ENCODE measurements at regions not wholly inside any gene's neighbourhood (a gene's known extent, or its start where the extent isn't known, plus 50 kb on each side); places are given as distances from the start of the nearest gene placed in this dataset.

- intact Hi-C loops (cut with DNase I; ENCODE audit: low total_unique reads) = no loop called here
- Histone ChIP-seq H3K4me3 (no peak overlapping the region), H3K27me3 (no peaks in the 10 kb centered on the region), H3K36me3 (no peaks in the 10 kb centered on the region), H3K9me3 (no peaks in the 10 kb centered on the region), H3K27ac (no peak overlapping the region), H3K4me1 (no peaks in the 10 kb centered on the region)
- ATAC-seq (no peak), DNase-seq (no peak)
- in situ Hi-C loops (cut with MboI; ENCODE audit: low sequenced_read_pairs in 4 of 4) = no loop called here
- TF ChIP-seq POLR2A (IDR thresholded peaks at IDR 0.05) = no peak
Measured at GRCh38 chr6:50520326-50521266, 192.7 kb upstream of the TFAP2D start.

GRCh38 chr6:50524341-50524740 lies 189.0 kb upstream of the TFAP2D start:
- H3K4me1 ChIP-seq = no peaks in the 10 kb centered on the region
- H3K4me3 ChIP-seq = no peak overlapping the region
- intact Hi-C loops (cut with DNase I; ENCODE audit: low total_unique reads) = no loop called here
- TF ChIP-seq POLR2A (IDR thresholded peaks at IDR 0.05) = no peak
- no peak for TF ChIP-seq CTCF (IDR thresholded peaks at IDR 0.05 in 4 of 5, conservative IDR thresholded peaks at IDR 0.05 in 1 of 5)
- no peaks in the 10 kb centered on the region for H3K9me3 ChIP-seq
- no peak for DNase-seq
- H3K27me3 ChIP-seq = no peaks in the 10 kb centered on the region
- no peak for ATAC-seq
- in situ Hi-C loops (cut with MboI; ENCODE audit: low sequenced_read_pairs in 4 of 4) = no loop called here
- H3K27ac ChIP-seq = no peak overlapping the region
- H3K36me3 ChIP-seq = no peaks in the 10 kb centered on the region

- TF ChIP-seq CTCF (IDR thresholded peaks at IDR 0.05 in 4 of 5, conservative IDR thresholded peaks at IDR 0.05 in 1 of 5) (no peak), POLR2A (IDR thresholded peaks at IDR 0.05) (no peak)
- Histone ChIP-seq H3K9me3 (no peaks in the 10 kb centered on the region), H3K4me1 (no peaks in the 10 kb centered on the region), H3K27me3 (no peaks in the 10 kb centered on the region), H3K27ac (no peak overlapping the region), H3K36me3 (no peaks in the 10 kb centered on the region), H3K4me3 (no peak overlapping the region)
- intact Hi-C loops (cut with DNase I; ENCODE audit: low total_unique reads) (no loop called here), in situ Hi-C loops (cut with MboI; ENCODE audit: low sequenced_read_pairs in 4 of 4) (no loop called here)
- ATAC-seq (no peak), DNase-seq (no peak)
Measured at GRCh38 chr6:50527985-50528384, 185.3 kb upstream of the TFAP2D start.

- Histone ChIP-seq H3K4me1 (no peaks in the 10 kb centered on the region), H3K4me3 (no peak overlapping the region), H3K27ac (no peak overlapping the region), H3K27me3 (no peaks in the 10 kb centered on the region), H3K36me3 (no peaks in the 10 kb centered on the region), H3K9me3 (no peaks in the 10 kb centered on the region)
- intact Hi-C loops (cut with DNase I; ENCODE audit: low total_unique reads) = no loop called here
- ATAC-seq (no peak), DNase-seq (no peak)
- in situ Hi-C loops (cut with MboI; ENCODE audit: low sequenced_read_pairs in 4 of 4) = no loop called here
- TF ChIP-seq CTCF (IDR thresholded peaks at IDR 0.05 in 4 of 5, conservative IDR thresholded peaks at IDR 0.05 in 1 of 5) (no peak), POLR2A (IDR thresholded peaks at IDR 0.05) (no peak)
Measured at GRCh38 chr6:50539447-50539846, 173.9 kb upstream of the TFAP2D start.

- no peak for TF ChIP-seq POLR2A (IDR thresholded peaks at IDR 0.05)
- no peak for TF ChIP-seq CTCF (IDR thresholded peaks at IDR 0.05 in 4 of 5, conservative IDR thresholded peaks at IDR 0.05 in 1 of 5)
- intact Hi-C loops (cut with DNase I; ENCODE audit: low total_unique reads) (no loop called here), in situ Hi-C loops (cut with MboI; ENCODE audit: low sequenced_read_pairs in 4 of 4) (no loop called here)
- Histone ChIP-seq H3K36me3 (no peaks in the 10 kb centered on the region), H3K9me3 (no peaks in the 10 kb centered on the region), H3K4me1 (no peaks in the 10 kb centered on the region), H3K27me3 (no peaks in the 10 kb centered on the region), H3K27ac (no peak overlapping the region), H3K4me3 (no peak overlapping the region)
- ATAC-seq (no peak), DNase-seq (no peak)
Measured at GRCh38 chr6:50541941-50542340, 171.4 kb upstream of the TFAP2D start.
